ENCODE measurements at regions not wholly inside any gene's neighbourhood (a gene's known extent, or its start where the extent isn't known, plus 50 kb on each side); places are given as distances from the start of the nearest gene placed in this dataset.

DNA sequence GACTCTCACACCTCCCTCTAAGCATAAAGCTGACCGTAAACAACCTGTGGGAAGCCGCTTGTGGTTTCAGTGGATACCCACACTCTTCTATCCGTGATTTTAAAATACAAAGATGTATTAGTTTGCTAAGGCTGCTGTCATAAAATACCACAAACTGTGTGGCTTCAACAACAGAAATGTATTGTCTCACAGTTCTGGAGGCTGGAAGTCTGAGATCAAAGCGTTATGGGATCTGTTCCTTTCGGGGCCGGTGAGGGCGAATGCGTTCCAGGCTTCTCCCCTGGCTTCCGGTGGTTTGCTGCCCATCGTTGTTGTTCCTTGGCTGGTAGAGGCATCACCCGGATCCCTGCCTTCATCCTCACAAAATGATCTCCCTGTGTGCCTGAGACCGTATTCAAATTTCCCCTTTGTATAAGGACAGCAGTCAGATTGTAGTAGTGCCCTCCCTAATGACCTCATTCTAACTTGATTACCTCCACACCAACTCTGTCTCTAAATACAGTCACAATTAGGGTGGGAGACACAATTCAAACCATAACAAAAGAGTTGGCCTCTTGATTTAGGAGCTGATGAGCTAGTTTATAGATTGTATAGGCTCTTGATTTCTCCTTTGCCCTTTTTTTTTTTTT, 210.6 kb upstream of the SOX4 start:
- no peak for TF ChIP-seq POLR2A (IDR thresholded peaks at IDR 0.05)
- TF ChIP-seq, protein P1, sequence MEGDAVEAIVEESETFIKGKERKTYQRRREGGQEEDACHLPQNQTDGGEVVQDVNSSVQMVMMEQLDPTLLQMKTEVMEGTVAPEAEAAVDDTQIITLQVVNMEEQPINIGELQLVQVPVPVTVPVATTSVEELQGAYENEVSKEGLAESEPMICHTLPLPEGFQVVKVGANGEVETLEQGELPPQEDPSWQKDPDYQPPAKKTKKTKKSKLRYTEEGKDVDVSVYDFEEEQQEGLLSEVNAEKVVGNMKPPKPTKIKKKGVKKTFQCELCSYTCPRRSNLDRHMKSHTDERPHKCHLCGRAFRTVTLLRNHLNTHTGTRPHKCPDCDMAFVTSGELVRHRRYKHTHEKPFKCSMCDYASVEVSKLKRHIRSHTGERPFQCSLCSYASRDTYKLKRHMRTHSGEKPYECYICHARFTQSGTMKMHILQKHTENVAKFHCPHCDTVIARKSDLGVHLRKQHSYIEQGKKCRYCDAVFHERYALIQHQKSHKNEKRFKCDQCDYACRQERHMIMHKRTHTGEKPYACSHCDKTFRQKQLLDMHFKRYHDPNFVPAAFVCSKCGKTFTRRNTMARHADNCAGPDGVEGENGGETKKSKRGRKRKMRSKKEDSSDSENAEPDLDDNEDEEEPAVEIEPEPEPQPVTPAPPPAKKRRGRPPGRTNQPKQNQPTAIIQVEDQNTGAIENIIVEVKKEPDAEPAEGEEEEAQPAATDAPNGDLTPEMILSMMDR (IDR thresholded peaks at IDR 0.05) = no peak
